DND-41 (cell line): ENCODE measurements at regions not wholly inside any gene's neighbourhood (a gene's known extent, or its start where the extent isn't known, plus 50 kb on each side); places are given as distances from the start of the nearest gene placed in this dataset.

Experiments used
- ATAC-seq: fragments of 200-7000 bp; cut with Tn5 transposase; 3 replicates; pipeline ENCODE4 v1.9.1; 2021; ENCODE audit warnings: low read depth; ENCODE audit not compliant: insufficient read depth
- DNase-seq: peaks from one replicate; pipeline ENCODE4 v3.0.0-alpha.2; 2020
- H2AFZ ChIP-seq: 2 replicates; pipeline ENCODE4 v1.6.0; 2012; ENCODE audit warnings: low read depth, low read length
- H3K27ac ChIP-seq: 2 replicates; pipeline ENCODE4 v1.5.1; 2012; ENCODE audit warnings: low read length, inconsistent platforms
- H3K27me3 ChIP-seq: fragments of 200-600 bp; sonication (generic); 2 replicates; pipeline ENCODE4 v1.6.0; 2012; ENCODE audit warnings: low read length, mild to moderate bottlenecking, inconsistent platforms; ENCODE audit not compliant: insufficient read depth, poor library complexity
- H3K36me3 ChIP-seq: 2 replicates; pipeline ENCODE4 v1.5.1; 2012; ENCODE audit warnings: low read length, inconsistent platforms; ENCODE audit not compliant: insufficient read depth
- H3K4me1 ChIP-seq: 2 replicates; pipeline ENCODE4 v1.5.1; 2012; ENCODE audit warnings: mild to moderate bottlenecking, low read length; ENCODE audit not compliant: insufficient read depth
- H3K4me2 ChIP-seq: 2 replicates; pipeline ENCODE4 v1.6.0; 2012; ENCODE audit warnings: mild to moderate bottlenecking, moderate library complexity, low read length, inconsistent platforms; ENCODE audit not compliant: insufficient read depth
- H3K4me3 ChIP-seq, 2 experiments: fragments of 200-600 bp in 1 of 2; shearing (Covaris generic) in 1 of 2; 2 replicates each; pipeline ENCODE4 v1.5.1; 2012 to 2016; ENCODE audit warnings: inconsistent platforms in 2 of 2, low read length in 2 of 2, mild to moderate bottlenecking in 2 of 2, low read depth in 1 of 2, moderate library complexity in 1 of 2
- H3K79me2 ChIP-seq: 2 replicates; pipeline ENCODE4 v1.6.0; 2012; ENCODE audit warnings: low read length, inconsistent platforms; ENCODE audit not compliant: insufficient read depth
- H3K9ac ChIP-seq: 2 replicates; pipeline ENCODE4 v1.6.0; 2012; ENCODE audit warnings: low read depth, mild to moderate bottlenecking, inconsistent platforms, low read length, moderate library complexity
- H3K9me3 ChIP-seq: 2 replicates; pipeline ENCODE4 v1.5.1; 2012; ENCODE audit warnings: low read length, moderate library complexity, mild to moderate bottlenecking, inconsistent platforms; ENCODE audit not compliant: insufficient read depth, severe bottlenecking
- H4K20me1 ChIP-seq: 2 replicates; pipeline ENCODE4 v1.6.0; 2012; ENCODE audit warnings: low read length; ENCODE audit not compliant: insufficient read depth
- CTCF ChIP-seq: IDR thresholded peaks from 2 replicates; pipeline ENCODE4 v1.5.1; 2012; ENCODE audit warnings: borderline replicate concordance, low read length, moderate library complexity, mild to moderate bottlenecking; ENCODE audit not compliant: poor library complexity, severe bottlenecking; ENCODE audit errors: extremely low read depth
- EZH2 ChIP-seq: IDR thresholded peaks from 3 replicates; pipeline ENCODE4 v1.6.1; 2012; ENCODE audit warnings: borderline replicate concordance, low read depth, mild to moderate bottlenecking, moderate library complexity, low read length, inconsistent platforms; ENCODE audit not compliant: severe bottlenecking

- no peaks in the 10 kb centered on the region for H3K79me2 ChIP-seq
- no peak for TF ChIP-seq EZH2
- no peak for TF ChIP-seq CTCF
- H3K4me1 ChIP-seq, result no peaks in the 10 kb centered on the region
- no peak for DNase-seq
- H3K27me3 ChIP-seq, result no peaks in the 10 kb centered on the region
- H2AFZ ChIP-seq, result no peak overlapping the region
- no peak overlapping the region for H3K4me2 ChIP-seq
- no peaks in the 10 kb centered on the region for H3K36me3 ChIP-seq
- no peak overlapping the region for H3K27ac ChIP-seq
- H3K9me3 ChIP-seq, result no peaks in the 10 kb centered on the region
- H3K9ac ChIP-seq, result no peak overlapping the region
- H4K20me1 ChIP-seq, result no peaks in the 10 kb centered on the region
- no peak for ATAC-seq
- no peak overlapping the region for H3K4me3 ChIP-seq
Observed at GRCh38 chr1:79738101-79738500, 731.6 kb upstream of the ADGRL4 start.

GRCh38 chr1:79737193-79737592 is 730.7 kb upstream of the ADGRL4 start:
- H3K9ac ChIP-seq, result no peak overlapping the region
- H3K4me1 ChIP-seq, result no peaks in the 10 kb centered on the region
- no peak for DNase-seq
- no peak overlapping the region for H3K4me3 ChIP-seq
- no peaks in the 10 kb centered on the region for H3K27me3 ChIP-seq
- no peaks in the 10 kb centered on the region for H3K9me3 ChIP-seq
- no peaks in the 10 kb centered on the region for H3K36me3 ChIP-seq
- H2AFZ ChIP-seq, result no peak overlapping the region
- H3K79me2 ChIP-seq, result no peaks in the 10 kb centered on the region
- no peak overlapping the region for H3K4me2 ChIP-seq
- no peak overlapping the region for H3K27ac ChIP-seq
- ATAC-seq, result no peak
- TF ChIP-seq EZH2 (no peak), CTCF (no peak)
- no peaks in the 10 kb centered on the region for H4K20me1 ChIP-seq

- ATAC-seq (no peak), DNase-seq (no peak)
- H3K4me3 ChIP-seq, result no peak overlapping the region
- H3K9me3 ChIP-seq, result no peaks in the 10 kb centered on the region
- no peaks in the 10 kb centered on the region for H3K4me1 ChIP-seq
- H3K27me3 ChIP-seq, result no peaks in the 10 kb centered on the region
- no peaks in the 10 kb centered on the region for H4K20me1 ChIP-seq
- H3K4me2 ChIP-seq, result no peak overlapping the region
- no peaks in the 10 kb centered on the region for H3K79me2 ChIP-seq
- H3K36me3 ChIP-seq, result no peaks in the 10 kb centered on the region
- H3K9ac ChIP-seq, result no peak overlapping the region
- no peak overlapping the region for H3K27ac ChIP-seq
- no peak overlapping the region for H2AFZ ChIP-seq
- no peak for TF ChIP-seq EZH2
- TF ChIP-seq CTCF, result no peak
Observed at GRCh38 chr1:79732950-79733349, 726.4 kb upstream of the ADGRL4 start.

GRCh38 chr1:79726911-79727310 is 720.4 kb upstream of the ADGRL4 start:
- Histone ChIP-seq H3K9me3 (no peaks in the 10 kb centered on the region), H3K27ac (no peak overlapping the region), H3K27me3 (no peaks in the 10 kb centered on the region), H3K4me3 (no peak overlapping the region), H3K4me2 (no peak overlapping the region), H3K4me1 (no peaks in the 10 kb centered on the region), H3K79me2 (no peaks in the 10 kb centered on the region), H3K9ac (no peak overlapping the region), H4K20me1 (no peaks in the 10 kb centered on the region), H2AFZ (no peak overlapping the region), H3K36me3 (no peaks in the 10 kb centered on the region)
- no peak for TF ChIP-seq CTCF
- no peak for TF ChIP-seq EZH2
- DNase-seq (no peak), ATAC-seq (no peak)
